ENCODE measurements at regions not wholly inside any gene's neighbourhood (a gene's known extent, or its start where the extent isn't known, plus 50 kb on each side); places are given as distances from the start of the nearest gene placed in this dataset.

- no peaks in the 10 kb centered on the region for H3K36me3 Mint-ChIP-seq
- H3K4me1 ChIP-seq (ENCODE audit: control insufficient read depth in 1 of 2, insufficient read depth in 2 of 2, low read length in 2 of 2), result no peaks in the 10 kb centered on the region
- no peak overlapping the region for H3K27ac ChIP-seq (ENCODE audit: low read depth in 1 of 2, low read length in 2 of 2)
- no peak overlapping the region for H3K4me2 ChIP-seq (replicated peaks; ENCODE audit: extremely low read depth, low read length, poor library complexity, severe bottlenecking)
- H3K36me3 ChIP-seq (replicated peaks in 1 of 2; ENCODE audit: control insufficient read depth in 1 of 2, insufficient read depth in 2 of 2, low read length in 2 of 2), result no peaks in the 10 kb centered on the region
- no peak overlapping the region for H3K9ac ChIP-seq (ENCODE audit: insufficient read depth, low read length, poor library complexity, severe bottlenecking)
- no CpG with 5 or more reads among the region's 1 CpG for WGBS (ENCODE audit: insufficient coverage)
- H3K79me2 ChIP-seq (ENCODE audit: insufficient read depth, low read length), result no peaks in the 10 kb centered on the region
- DNase-seq, result no peak
- intact Hi-C loops (cut with micrococcal nuclease), result no loop called here
- H2AFZ ChIP-seq (ENCODE audit: insufficient read depth, low read depth, low read length, poor library complexity, severe bottlenecking), result no peak overlapping the region
- TF ChIP-seq CTCF (IDR thresholded peaks at IDR 0.05), result no peak
- H3K4me1 Mint-ChIP-seq, result no peaks in the 10 kb centered on the region
- H3K9me3 Mint-ChIP-seq, result peaks cover 0 to 7% (median 2%) of the 10 kb centered on the region in 7 donors
- H3K27me3 ChIP-seq (ENCODE audit: control insufficient read depth in 2 of 2, insufficient read depth in 2 of 2, low read length in 2 of 2), result no peaks in the 10 kb centered on the region
- no peak overlapping the region for H3K4me3 Mint-ChIP-seq
- H3K4me3 ChIP-seq (replicated peaks in 1 of 3; ENCODE audit: low read depth in 2 of 3, low read length in 3 of 3), result no peak overlapping the region
- H3K27ac Mint-ChIP-seq, result no peak overlapping the region
- H4K20me1 ChIP-seq (ENCODE audit: insufficient read depth, low read length), result no peaks in the 10 kb centered on the region
- H3K9me3 ChIP-seq (replicated peaks in 1 of 2; ENCODE audit: control insufficient read depth in 1 of 2, insufficient read depth in 1 of 2, low read length in 2 of 2), result peaks cover 8 to 10% of the 10 kb centered on the region in 2 donors
- peaks cover 0 to 2% (median 0%) of the 10 kb centered on the region in 3 donors for H3K27me3 Mint-ChIP-seq (ENCODE audit: low read depth in 3 of 3)
These were observed 553.7 kb downstream of the FOXG1 start for GRCh38 chr14:29320286-29320685.

DNA sequence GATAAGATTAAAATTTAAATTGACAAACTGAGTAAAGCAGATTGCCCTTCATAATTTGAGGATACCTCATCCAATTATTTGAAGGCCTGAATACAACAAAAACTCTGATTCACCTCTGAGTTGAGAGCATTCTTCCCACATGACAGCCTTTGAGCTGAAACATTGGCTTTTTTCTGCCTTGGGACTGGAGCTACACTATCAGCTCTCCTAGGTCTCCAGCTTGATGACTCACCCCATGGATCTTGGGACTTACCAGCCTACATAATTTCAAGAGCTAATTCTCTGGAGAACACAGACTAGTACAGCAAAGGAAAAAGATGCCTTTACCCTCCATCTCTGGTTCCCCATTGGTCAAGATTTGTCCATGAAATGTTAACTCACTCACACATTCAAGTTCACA is 555.1 kb downstream of the FOXG1 start:
- H3K9me3 Mint-ChIP-seq, result peaks cover 0 to 7% (median 2%) of the 10 kb centered on the region in 7 donors

More for the DNA sequence above, 555.1 kb downstream of the FOXG1 start:
- no peak overlapping the region for H3K27ac Mint-ChIP-seq
- no peak for DNase-seq
- no peaks in the 10 kb centered on the region for H3K4me1 Mint-ChIP-seq
- intact Hi-C loops (cut with micrococcal nuclease), result no loop called here
- H3K27ac ChIP-seq (ENCODE audit: low read depth in 1 of 2, low read length in 2 of 2), result no peak overlapping the region
- no peaks in the 10 kb centered on the region for H3K79me2 ChIP-seq (ENCODE audit: insufficient read depth, low read length)
- no peak overlapping the region for H3K4me3 Mint-ChIP-seq
- no peaks in the 10 kb centered on the region for H4K20me1 ChIP-seq (ENCODE audit: insufficient read depth, low read length)
- no peaks in the 10 kb centered on the region for H3K36me3 ChIP-seq (replicated peaks in 1 of 2; ENCODE audit: control insufficient read depth in 1 of 2, insufficient read depth in 2 of 2, low read length in 2 of 2)
- TF ChIP-seq CTCF (IDR thresholded peaks at IDR 0.05), result no peak
- H3K36me3 Mint-ChIP-seq, result no peaks in the 10 kb centered on the region
- no peak overlapping the region for H2AFZ ChIP-seq (ENCODE audit: insufficient read depth, low read depth, low read length, poor library complexity, severe bottlenecking)
- H3K4me3 ChIP-seq (replicated peaks in 1 of 3; ENCODE audit: low read depth in 2 of 3, low read length in 3 of 3), result no peak overlapping the region
- peaks cover 0 to 2% (median 0%) of the 10 kb centered on the region in 3 donors for H3K27me3 Mint-ChIP-seq (ENCODE audit: low read depth in 3 of 3)
- H3K9ac ChIP-seq (ENCODE audit: insufficient read depth, low read length, poor library complexity, severe bottlenecking), result no peak overlapping the region
- no peak overlapping the region for H3K4me2 ChIP-seq (replicated peaks; ENCODE audit: extremely low read depth, low read length, poor library complexity, severe bottlenecking)
- H3K4me1 ChIP-seq (ENCODE audit: control insufficient read depth in 1 of 2, insufficient read depth in 2 of 2, low read length in 2 of 2), result no peaks in the 10 kb centered on the region
- H3K27me3 ChIP-seq (ENCODE audit: control insufficient read depth in 2 of 2, insufficient read depth in 2 of 2, low read length in 2 of 2), result no peaks in the 10 kb centered on the region
- peaks cover 8 to 10% of the 10 kb centered on the region in 2 donors for H3K9me3 ChIP-seq (replicated peaks in 1 of 2; ENCODE audit: control insufficient read depth in 1 of 2, insufficient read depth in 1 of 2, low read length in 2 of 2)
